HUES48 (cell line): ENCODE measurements at regions not wholly inside any gene's neighbourhood (a gene's known extent, or its start where the extent isn't known, plus 50 kb on each side); places are given as distances from the start of the nearest gene placed in this dataset.
"Not testable (repeated sequence)": the region's sequence is repeated elsewhere in the genome, so short reads cannot be mapped to it uniquely, and the experiment has no call there.

Source experiments
- H3K27ac ChIP-seq: one replicate; pipeline ENCODE4 v1.7.0; 2013; ENCODE audit warnings: low read depth, low read length, inconsistent platforms
- H3K27me3 ChIP-seq: 2 replicates; pipeline ENCODE4 v1.6.1; 2013; ENCODE audit warnings: mild to moderate bottlenecking, low read length; ENCODE audit not compliant: control insufficient read depth, insufficient read depth
- H3K36me3 ChIP-seq: 2 replicates; pipeline ENCODE4 v1.6.1; 2013; ENCODE audit warnings: low read length; ENCODE audit not compliant: control insufficient read depth, insufficient read depth
- H3K4me1 ChIP-seq: 2 replicates; pipeline ENCODE4 v1.6.1; 2013; ENCODE audit warnings: mild to moderate bottlenecking, low read length; ENCODE audit not compliant: control insufficient read depth, insufficient read depth
- H3K4me3 ChIP-seq: 2 replicates; pipeline ENCODE4 v1.5.1; 2013; ENCODE audit warnings: mild to moderate bottlenecking, low read depth, low read length
- H3K9ac ChIP-seq: 2 replicates; pipeline ENCODE4 v1.6.1; 2013; ENCODE audit warnings: mild to moderate bottlenecking, low read depth, low read length, moderate library complexity
- H3K9me3 ChIP-seq: 2 replicates; pipeline ENCODE4 v1.6.1; 2013; ENCODE audit warnings: low read length; ENCODE audit not compliant: control insufficient read depth, insufficient read depth

GRCh38 chr6:109255087-109255486, 127.2 kb downstream of the CD164 start:
- Histone ChIP-seq H3K9ac (no peak overlapping the region), H3K36me3 (no peaks in the 10 kb centered on the region), H3K27me3 (no peaks in the 10 kb centered on the region), H3K27ac (no peak overlapping the region), H3K4me3 (no peak overlapping the region), H3K4me1 (no peaks in the 10 kb centered on the region), H3K9me3 (no peaks in the 10 kb centered on the region)

DNA sequence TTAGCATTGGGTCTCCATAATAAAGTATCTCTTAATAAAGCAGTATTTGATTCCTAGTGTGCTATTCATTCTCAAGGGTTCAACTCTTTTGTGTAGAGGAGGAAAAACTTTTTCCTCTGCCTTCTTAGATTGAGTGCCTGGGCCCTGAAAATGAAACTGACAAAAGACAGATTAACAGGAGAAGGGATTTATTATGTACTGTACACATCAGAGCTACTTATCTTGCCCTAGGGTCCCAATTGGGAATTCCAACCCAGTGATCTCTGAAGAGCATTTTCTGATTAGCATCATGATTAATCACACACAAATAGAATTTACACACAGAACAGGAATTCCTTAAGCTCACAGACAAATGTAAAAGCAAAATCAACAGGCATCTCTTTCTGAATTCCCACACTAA, 128.9 kb downstream of the CD164 start:
- Histone ChIP-seq H3K4me3 (no peak overlapping the region), H3K4me1 (no peaks in the 10 kb centered on the region), H3K27me3 (no peaks in the 10 kb centered on the region), H3K9me3 (no peaks in the 10 kb centered on the region), H3K36me3 (no peaks in the 10 kb centered on the region), H3K9ac (no peak overlapping the region), H3K27ac (no peak overlapping the region)

- Histone ChIP-seq H3K9me3 (no peaks in the 10 kb centered on the region), H3K27me3 (no peaks in the 10 kb centered on the region), H3K36me3 (no peaks in the 10 kb centered on the region), H3K4me3 (no peak overlapping the region), H3K27ac (no peak overlapping the region), H3K9ac (no peak overlapping the region), H3K4me1 (no peaks in the 10 kb centered on the region)
Observed at GRCh38 chr6:109252261-109253041, 129.8 kb downstream of the CD164 start.

DNA sequence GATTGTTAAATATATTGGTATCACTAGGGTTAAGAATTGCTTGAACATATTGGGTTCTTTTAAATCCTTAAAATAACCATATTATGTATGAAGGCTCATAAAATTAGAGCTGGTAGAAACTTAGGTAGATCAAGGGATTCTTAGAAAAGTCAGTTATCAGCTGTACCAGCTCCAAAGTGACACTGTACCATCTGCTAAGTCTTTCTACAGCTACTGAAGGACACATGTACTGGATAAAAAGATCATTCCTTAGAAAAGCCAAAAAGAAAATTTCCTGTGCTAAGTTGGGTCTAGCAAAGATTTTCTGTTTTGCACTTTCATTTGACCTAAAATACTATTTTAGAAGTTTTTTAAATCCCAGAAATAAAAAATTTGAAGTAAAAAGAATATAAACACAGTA, 130.4 kb downstream of the CD164 start:
- Histone ChIP-seq H3K9ac (no peak overlapping the region), H3K27me3 (no peaks in the 10 kb centered on the region), H3K27ac (no peak overlapping the region), H3K4me1 (no peaks in the 10 kb centered on the region), H3K4me3 (no peak overlapping the region), H3K9me3 (no peaks in the 10 kb centered on the region), H3K36me3 (no peaks in the 10 kb centered on the region)

DNA sequence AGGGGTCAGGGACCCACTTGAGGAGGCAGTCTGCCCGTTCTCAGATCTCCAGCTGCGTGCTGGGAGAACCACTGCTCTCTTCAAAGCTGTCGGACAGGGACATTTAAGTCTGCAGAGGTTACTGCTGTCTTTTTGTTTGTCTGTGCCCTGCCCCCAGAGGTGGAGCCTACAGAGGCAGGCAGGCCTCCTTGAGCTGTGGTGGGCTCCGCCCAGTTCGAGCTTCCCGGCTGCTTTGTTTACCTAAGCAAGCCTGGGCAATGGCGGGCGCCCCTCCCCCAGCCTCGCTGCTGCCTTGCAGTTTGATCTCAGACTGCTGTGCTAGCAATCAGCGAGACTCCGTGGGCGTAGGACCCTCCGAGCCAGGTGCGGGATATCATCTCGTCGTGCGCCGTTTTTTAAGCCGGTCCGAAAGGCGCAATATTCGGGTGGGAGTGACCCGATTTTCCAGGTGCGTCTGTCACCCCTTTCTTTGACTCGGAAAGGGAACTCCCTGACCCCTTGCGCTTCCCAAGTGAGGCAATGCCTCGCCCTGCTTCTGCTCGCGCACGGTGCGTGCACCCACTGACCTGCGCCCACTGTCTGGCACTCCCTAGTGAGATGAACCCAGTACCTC, 131.6 kb downstream of the CD164 start:
- not testable (repeated sequence) for H3K27me3 ChIP-seq, H3K4me3 ChIP-seq, H3K36me3 ChIP-seq, H3K4me1 ChIP-seq, H3K9ac ChIP-seq, H3K27ac ChIP-seq, H3K9me3 ChIP-seq

DNA sequence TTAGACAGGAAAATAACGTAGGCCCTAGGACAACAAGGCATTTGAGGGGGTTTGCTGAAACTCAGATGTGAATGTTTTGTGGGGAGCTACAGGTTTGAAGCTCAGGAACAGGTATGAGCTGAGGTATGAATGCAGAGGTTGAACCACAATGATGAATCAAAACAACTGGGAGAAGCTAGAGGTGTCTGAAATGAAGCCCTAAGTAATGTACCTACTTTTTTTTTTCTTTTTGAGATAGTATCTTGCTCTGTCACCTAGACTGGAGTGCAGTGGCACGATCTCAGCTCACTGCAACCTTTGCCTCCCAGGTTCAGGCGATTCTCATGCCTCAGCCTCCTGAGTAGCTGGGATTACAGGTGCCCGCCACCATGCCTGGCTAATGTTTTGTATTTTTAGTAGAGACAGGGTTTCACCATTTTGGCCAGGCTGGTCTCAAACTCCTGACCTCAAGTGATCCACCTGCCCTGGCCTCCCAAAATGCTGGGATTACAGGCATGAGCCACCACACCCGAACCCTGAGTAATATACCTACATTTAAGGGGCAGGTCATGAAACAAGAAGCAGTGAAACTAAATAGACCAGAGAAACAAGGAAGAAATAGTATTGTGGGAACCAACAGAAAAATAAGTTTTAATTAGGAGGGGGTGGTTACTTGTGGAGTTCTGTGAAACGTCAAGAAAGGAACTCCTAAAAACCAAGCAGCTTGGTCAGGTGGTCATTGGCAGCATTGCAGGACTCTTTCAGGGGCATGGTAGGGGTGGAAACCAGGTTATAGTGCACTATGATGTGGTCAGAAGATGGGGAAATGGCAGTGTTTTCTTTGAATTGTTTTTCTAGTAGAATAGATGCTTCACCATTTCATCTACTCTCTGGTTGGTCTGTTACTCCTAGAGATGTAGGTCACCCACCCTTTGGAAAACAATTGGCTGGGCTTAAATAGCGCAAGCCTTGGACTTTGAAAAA, 138.1 kb downstream of the CD164 start:
- Histone ChIP-seq H3K27me3 (no peaks in the 10 kb centered on the region), H3K9ac (no peak overlapping the region), H3K4me3 (no peak overlapping the region), H3K9me3 (no peaks in the 10 kb centered on the region), H3K4me1 (no peaks in the 10 kb centered on the region), H3K27ac (no peak overlapping the region), H3K36me3 (no peaks in the 10 kb centered on the region)

GRCh38 chr6:109242925-109243324, 139.3 kb downstream of the CD164 start:
- no peak overlapping the region for H3K9ac ChIP-seq
- no peaks in the 10 kb centered on the region for H3K36me3 ChIP-seq
- no peaks in the 10 kb centered on the region for H3K27me3 ChIP-seq
- H3K9me3 ChIP-seq = no peaks in the 10 kb centered on the region
- H3K4me3 ChIP-seq = no peak overlapping the region
- H3K27ac ChIP-seq = no peak overlapping the region
- no peaks in the 10 kb centered on the region for H3K4me1 ChIP-seq

DNA sequence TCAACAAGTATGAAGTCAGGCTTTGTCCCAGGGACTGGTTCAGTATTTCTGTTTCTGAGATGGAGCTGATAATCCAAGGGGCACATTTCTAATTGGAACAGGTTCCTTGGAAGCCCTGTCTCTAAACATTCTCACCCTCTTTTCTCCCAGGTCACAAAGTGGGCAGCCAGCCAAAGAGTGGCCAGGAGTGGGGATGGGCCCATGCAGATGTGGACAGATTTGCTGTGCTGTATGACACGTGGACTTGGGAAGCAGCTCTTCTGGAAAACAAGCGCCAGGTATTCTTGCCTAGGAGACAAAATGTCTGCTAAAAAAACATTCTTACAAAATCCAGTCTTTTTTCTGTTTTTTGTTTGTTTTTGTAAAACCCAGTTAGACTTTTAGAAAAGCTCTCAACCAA, 140.2 kb downstream of the CD164 start:
- Histone ChIP-seq H3K9me3 (no peaks in the 10 kb centered on the region), H3K4me3 (no peak overlapping the region), H3K27me3 (no peaks in the 10 kb centered on the region), H3K36me3 (no peaks in the 10 kb centered on the region), H3K4me1 (no peaks in the 10 kb centered on the region), H3K27ac (no peak overlapping the region), H3K9ac (no peak overlapping the region)

DNA sequence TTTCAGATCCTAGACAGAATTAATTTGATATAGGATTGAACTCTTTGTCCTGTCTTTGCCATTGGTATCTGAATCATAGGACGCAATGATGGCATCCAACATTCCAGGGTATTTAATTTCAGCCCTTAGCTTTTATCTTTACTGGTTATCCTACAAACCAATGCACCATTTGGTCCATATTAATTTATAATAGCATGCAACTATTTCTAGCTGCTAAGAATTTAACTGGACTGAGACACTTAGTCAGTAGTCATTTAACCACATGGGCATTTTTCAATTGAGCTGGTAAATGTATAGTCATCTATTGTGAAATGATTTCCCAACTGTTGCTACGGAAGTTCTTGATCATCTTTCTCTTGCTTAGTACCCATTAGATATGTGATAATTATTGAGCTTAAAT, 141.1 kb downstream of the CD164 start:
- Histone ChIP-seq H3K4me1 (peaks cover 5% of the 10 kb centered on the region), H3K4me3 (no peak overlapping the region), H3K27ac (no peak overlapping the region), H3K9me3 (no peaks in the 10 kb centered on the region), H3K9ac (no peak overlapping the region), H3K36me3 (no peaks in the 10 kb centered on the region), H3K27me3 (no peaks in the 10 kb centered on the region)

DNA sequence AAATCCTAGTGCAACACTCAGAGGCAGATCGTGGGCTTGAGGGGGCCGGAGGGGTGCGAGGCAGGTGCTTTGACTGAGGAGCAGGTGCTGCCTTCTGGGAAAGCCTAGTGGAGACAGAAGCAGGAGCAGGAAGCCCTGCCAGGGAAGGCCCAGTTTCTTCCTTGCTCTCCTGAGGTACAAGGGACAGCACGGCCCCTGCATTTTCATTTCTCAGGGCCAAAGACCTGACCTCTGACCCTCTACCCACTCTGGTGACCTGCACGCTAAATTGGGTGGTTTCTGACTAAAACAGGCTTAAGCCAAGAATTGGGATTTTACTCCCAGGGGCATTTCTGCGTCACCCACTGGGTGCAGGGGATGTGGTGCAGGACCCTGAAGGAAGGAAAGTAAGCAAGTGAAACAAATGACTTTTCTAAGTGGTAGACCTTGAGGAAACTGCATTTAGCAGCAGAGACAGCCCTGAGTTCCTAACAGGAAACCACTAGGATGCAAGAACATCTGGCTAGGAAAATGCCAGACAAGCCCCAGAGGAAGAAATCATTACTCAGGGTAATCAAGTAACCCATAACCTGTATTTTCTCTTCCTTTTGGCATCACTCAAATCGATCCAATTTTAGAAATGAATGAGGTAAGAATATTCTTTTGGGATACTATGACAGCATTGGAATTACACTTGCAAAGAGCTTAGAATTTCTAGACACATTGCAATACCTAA, 141.7 kb downstream of the CD164 start:
- Histone ChIP-seq H3K4me1 (peaks cover 9% of the 10 kb centered on the region), H3K36me3 (no peaks in the 10 kb centered on the region), H3K27ac (no peak overlapping the region), H3K27me3 (no peaks in the 10 kb centered on the region), H3K4me3 (no peak overlapping the region), H3K9ac (no peak overlapping the region), H3K9me3 (no peaks in the 10 kb centered on the region)
